Kidney tubule cell (primary cell): ENCODE measurements at regions not wholly inside any gene's neighbourhood (a gene's known extent, or its start where the extent isn't known, plus 50 kb on each side); places are given as distances from the start of the nearest gene placed in this dataset.
A peak's percentile ranks its signal among the peaks of the same experiment; 100 is the strongest.
"Not testable (repeated sequence)": the region's sequence is repeated elsewhere in the genome, so short reads cannot be mapped to it uniquely, and the experiment has no call there.

Source experiments
- DNase-seq: peaks from one replicate; pipeline ENCODE4 v3.0.0-alpha.2; 2018; ENCODE audit warnings: low spot score

DNA sequence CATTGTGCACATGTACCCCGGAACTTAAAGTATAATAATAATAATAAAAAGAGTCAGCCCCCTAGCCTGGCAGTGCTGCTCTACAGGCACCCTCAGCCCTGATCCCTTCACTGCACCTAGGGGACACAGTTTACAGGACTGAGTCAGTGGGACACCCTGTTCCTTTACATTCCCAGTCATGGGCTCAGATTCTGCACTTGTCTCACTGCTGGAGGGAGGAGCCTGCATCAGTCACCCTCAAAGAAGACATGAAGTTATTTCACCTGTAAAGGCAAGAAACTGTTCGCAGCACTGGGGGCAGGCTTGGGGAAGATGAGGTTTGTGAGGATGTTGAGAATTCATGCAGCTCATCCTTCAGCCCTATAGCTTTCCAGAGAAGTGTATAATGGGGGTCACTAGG lies 50.7 kb upstream of the VPREB1 start:
- DNase-seq, result no peak

GRCh38 chr22:22193462-22193861 lies 51.1 kb upstream of the VPREB1 start:
- DNase-seq, result not testable (repeated sequence)

DNA sequence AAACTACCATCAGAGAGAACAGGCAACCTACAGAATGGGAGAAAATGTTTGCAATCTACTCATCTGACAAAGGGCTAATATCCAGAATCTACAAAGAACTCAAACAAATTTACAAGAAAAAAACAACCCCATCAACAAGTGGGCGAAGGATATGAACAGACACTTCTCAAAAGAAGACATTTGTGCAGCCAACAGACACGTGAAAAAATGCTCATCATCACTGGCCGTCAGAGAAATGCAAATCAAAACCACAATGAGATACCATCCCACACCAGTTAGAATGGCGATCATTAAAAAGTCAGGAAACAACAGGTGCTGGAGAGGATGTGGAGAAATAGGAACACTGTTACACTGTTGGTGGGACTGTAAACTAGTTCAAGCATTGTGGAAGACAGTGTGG lies 51.6 kb upstream of the VPREB1 start:
- DNase-seq, result not testable (repeated sequence)

DNA sequence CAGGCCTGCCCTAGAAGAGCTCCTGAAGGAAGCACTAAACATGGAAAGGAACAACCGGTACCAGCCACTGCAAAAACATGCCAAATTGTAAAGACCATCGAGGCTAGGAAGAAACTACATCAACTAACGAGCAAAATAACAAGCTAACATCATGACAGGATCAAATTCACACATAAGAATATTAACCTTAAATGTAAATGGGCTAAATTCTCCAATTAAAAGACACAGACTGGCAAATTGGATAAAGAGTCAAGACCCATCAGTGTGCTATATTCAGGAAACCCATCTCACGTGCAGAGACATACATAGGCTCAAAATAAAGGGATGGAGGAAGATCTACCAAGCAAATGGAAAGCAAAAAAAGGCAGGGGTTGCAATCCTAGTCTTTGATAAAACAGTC lies 54.8 kb upstream of the VPREB1 start:
- DNase-seq, result not testable (repeated sequence)

DNA sequence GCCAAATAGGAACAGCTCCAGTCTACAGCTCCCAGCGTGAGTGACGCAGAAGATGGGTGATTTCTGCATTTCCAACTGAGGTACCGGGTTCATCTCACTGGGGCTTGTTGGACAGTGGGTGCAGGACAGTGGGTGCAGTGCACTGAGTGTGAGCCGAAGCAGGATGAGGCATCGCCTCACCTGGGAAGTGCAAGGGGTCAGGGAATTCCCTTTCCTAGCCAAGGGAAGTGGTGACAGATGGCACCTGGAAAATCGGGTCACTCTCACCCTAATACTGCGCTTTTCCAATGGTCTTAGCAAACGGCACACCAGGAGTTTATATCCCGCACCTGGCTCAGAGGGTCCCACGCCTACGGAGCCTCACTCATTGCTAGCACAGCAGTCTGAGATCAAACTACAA lies 56.7 kb upstream of the VPREB1 start:
- not testable (repeated sequence) for DNase-seq

GRCh38 chr22:22187299-22187698 lies 57.3 kb upstream of the VPREB1 start:
- no peak for DNase-seq

DNA sequence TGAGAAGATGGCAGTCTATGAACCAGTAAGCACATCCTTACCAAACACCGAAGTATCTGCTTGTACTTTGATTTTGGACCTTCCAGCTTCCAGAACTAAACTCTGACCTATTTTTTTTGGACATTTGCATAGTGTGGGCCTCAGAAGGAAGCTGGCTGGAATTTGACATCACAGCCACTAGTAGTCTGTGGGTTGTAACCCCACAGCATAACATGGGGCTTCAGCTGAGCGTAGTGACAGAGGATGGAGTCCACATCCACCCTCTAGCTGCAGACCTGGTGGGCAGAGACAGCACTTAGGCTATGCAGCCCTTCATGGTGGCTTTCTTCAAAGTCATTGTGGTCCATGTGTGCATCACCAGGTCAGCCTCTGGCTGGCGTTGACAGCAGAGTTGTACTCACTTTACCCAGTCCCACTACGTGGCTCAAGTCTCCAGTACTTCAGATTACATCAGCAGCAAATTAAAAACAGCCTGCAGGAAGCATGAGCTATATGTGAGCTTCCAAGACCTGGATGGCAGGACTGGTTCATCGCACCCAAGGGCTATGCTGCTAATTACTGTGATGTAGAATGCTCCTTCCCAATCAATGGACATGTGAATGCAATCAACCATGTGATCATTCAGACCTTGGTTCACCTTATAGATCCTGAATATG lies 58.6 kb upstream of the VPREB1 start:
- no peak for DNase-seq

- DNase-seq, result no peak
Measured at GRCh38 chr22:22185217-22185616, 59.4 kb upstream of the VPREB1 start.

DNA sequence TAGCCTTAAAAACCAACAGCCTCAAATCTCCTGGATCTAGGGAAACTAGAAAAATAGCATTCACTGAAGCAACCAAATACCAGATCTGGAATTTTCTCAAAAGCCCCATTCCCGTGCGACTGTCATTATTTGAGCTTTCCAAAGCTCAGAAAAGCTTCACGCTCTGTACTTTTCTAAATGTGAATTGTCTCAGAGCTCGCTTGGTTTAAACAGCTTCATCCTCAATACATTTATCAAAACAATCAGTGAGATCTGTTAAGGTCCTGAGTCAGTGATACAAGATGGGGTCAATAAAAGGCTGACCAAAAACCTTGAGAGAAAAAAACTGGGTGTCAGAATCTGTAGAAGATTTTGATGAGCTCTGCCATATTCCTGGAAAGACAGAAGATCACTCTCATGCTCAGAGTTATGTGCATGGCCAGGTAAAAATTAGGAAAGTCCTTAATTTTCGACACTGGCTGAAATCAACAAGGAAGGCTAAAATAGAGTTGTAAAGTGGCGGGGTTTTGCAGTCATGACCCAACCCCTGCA lies 60.2 kb upstream of the VPREB1 start:
- DNase-seq, result no peak

DNA sequence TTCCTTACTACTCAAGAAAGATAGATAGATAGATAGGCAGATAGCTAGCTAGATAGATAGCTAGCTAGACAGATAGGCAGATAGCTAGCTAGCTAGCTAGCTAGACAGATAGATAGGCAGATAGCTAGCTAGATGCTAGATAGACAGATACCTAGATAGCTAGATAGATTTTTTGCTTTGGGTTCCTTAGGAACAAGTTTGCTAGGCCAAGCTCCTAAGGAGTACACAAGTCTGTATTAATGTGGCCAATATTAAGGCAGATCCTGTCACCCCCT lies 61.7 kb upstream of the VPREB1 start:
- DNase-seq, result no peak

DNA sequence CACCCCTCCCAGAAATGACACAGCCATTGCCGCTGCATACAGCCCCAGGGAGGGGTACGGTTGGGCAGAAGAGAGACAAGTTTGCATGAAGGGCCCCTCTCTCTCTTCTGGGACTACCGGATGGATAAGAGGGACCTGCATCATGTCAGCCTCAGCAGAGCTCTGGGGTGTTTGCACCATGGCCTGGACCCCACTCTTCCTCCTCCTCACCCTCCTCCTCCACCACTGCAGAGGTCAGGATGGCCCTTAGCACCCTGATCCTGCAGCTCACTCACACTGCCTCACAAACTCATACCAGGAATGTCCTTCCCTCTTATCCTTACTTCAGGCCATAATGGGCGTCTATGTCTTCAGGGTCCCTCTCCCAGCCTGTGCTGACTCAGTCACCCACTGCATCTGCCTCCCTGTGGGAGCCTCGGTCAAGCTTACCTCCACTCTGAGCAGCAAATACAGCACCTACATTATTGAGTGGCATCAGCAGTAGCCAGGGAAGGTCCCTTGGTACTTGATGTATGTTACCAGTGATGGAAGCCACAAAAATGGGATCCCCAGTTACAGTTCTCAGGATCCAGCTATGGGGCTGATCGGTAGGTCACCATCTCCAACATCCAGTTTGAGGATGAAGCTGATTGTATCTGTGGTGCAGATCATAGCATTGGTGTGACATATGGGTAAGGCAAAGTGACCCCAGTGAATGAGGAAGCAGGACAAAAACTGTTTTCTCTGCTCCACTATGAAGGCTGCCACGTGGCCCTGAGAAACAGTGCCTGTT lies 62.2 kb upstream of the VPREB1 start:
- DNase-seq, result no peak

DNA sequence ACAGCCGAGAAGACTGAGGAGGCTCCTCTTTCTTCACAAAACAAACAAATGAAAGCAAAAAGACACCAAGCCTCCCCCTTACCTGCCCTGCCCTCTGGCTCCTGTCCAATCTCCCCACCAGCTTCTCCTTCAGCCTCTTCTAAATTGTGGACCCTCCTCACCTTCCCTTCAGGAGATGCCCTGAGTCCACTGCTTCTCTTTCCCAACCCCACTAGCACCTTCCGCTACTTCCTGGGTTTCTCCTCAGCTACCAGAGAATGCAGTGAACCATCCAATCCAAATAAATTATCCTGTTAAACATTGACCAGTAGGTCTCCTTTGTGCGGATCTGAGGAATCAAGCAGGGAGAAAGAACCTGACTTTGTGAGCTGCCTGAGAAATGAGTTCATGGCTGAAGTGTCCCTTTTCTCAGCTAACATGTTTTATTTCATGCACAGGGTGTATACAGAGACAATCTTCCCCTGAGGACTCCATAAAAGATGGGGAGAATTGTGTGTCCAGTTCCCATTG lies 63.2 kb upstream of the VPREB1 start:
- peak; percentile 87 for DNase-seq

DNA sequence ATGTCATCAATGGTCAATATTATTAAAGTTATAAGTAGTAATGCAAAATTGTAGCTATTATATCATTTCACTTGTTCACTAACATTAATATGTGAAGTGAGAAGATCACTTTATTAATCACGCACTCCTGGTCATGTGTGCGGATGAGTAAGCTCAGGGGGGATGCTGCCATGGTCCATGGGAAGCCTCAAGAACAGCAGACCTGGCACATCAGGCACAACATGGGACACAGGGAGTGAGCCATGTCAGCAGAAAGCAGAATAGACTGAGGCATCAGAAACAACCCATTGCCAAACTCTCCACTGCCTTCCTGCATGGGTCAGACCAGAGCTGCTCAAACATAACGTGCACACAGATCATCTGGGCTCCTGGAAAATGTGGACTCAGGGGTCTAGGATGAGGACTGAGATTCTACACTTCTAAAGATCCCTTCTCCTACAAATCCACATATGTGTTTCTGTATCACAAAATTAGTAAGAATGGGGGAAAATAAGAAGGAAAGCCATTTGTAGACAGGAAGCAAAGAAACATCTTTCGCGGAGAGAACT lies 63.8 kb upstream of the VPREB1 start:
- DNase-seq, result peak; percentile 67

GRCh38 chr22:22179858-22180257 lies 64.7 kb upstream of the VPREB1 start:
- DNase-seq, result no peak

DNA sequence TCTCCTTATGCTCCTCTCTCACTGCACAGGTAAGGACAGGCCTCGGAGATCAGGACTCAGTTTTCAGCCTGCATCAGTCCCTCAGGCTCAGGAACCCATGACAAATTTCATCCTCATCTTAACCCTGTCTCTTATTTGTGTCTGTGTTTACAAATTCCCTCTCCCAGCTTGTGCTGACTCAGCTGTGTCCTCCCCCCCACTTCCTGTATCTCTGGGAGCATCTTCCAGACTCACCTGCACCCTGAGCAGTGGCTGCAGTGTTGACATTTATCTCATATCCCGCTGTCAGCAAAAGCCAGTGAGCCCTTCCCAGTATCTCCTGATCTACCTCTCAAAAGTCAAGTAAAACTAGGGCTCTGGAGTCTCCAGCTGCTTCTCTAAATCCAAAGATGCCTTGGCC lies 65.6 kb upstream of the VPREB1 start:
- no peak for DNase-seq

GRCh38 chr22:22178355-22178965 lies 66.1 kb upstream of the VPREB1 start:
- DNase-seq, result no peak

DNA sequence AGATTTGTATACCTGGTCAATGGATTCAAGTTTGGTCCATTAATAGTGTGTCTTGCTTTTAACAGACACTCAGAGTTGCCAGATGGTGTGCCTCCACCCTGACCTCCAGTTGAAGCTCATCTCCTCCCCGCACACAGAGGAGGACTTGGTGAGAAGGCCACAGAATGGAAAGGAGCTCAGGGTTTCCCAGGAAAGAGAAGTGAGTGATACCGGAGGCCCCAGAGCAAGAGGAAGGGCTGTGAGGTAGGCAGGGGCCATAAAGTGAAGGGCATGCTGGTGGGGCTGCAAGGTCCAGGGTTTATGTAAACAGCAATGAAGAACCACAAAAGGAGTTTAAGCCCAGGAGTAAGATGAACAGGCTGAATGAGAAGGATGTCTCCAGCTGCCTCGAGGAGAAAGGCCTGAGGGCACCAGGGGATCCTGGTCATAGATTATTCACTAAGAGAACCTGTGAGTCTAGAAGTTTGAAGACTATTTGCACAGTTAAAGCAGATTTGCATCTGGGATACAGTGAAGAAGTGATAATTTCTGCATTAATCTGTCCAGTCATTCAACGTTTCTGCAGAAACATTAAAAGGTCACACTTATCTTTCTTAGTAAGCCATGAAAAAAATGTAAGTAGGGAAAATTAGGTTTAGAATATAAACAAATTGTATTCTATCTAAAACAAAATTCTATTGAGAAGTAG lies 67.5 kb upstream of the VPREB1 start:
- DNase-seq, result no peak

- DNase-seq, result not testable (repeated sequence)
Measured at GRCh38 chr22:22172896-22173628, 71.5 kb upstream of the VPREB1 start.

GRCh38 chr22:22171357-22172218 lies 73.0 kb upstream of the VPREB1 start:
- DNase-seq, result peak; percentile 52

- DNase-seq, result no peak
Measured at GRCh38 chr22:22169923-22170322, 74.7 kb upstream of the VPREB1 start.
